ENCODE measurements at regions not wholly inside any gene's neighbourhood (a gene's known extent, or its start where the extent isn't known, plus 50 kb on each side); places are given as distances from the start of the nearest gene placed in this dataset.

- Histone ChIP-seq H3K9me3 (ENCODE audit: control insufficient read depth in 5 of 5, low read length in 5 of 5) (no peaks in the 10 kb centered on the region), H3K36me3 (ENCODE audit: control insufficient read depth in 5 of 5, insufficient read depth in 5 of 5, low read length in 5 of 5) (no peaks in the 10 kb centered on the region), H3K27me3 (ENCODE audit: control insufficient read depth in 5 of 5, insufficient read depth in 4 of 5, low read length in 5 of 5) (no peaks in the 10 kb centered on the region), H3K27ac (ENCODE audit: low read depth, low read length) (no peak overlapping the region), H3K9ac (ENCODE audit: low read length in 5 of 5) (no peak overlapping the region), H3K4me3 (ENCODE audit: low read depth in 1 of 5, low read length in 5 of 5) (no peak overlapping the region), H3K4me1 (ENCODE audit: control insufficient read depth in 5 of 5, insufficient read depth in 5 of 5, low read length in 5 of 5) (peaks cover 0 to 12% (median 3%) of the 10 kb centered on the region in 5 donors)
These were observed 110.7 kb upstream of the CTSC start for GRCh38 chr11:88448131-88448670.

GRCh38 chr11:88447281-88447680 is 109.7 kb upstream of the CTSC start:
- Histone ChIP-seq H3K4me1 (ENCODE audit: control insufficient read depth in 5 of 5, insufficient read depth in 5 of 5, low read length in 5 of 5) (peaks cover 0 to 12% (median 3%) of the 10 kb centered on the region in 5 donors), H3K9ac (ENCODE audit: low read length in 5 of 5) (no peak overlapping the region), H3K27ac (ENCODE audit: low read depth, low read length) (no peak overlapping the region), H3K27me3 (ENCODE audit: control insufficient read depth in 5 of 5, insufficient read depth in 4 of 5, low read length in 5 of 5) (no peaks in the 10 kb centered on the region), H3K9me3 (ENCODE audit: control insufficient read depth in 5 of 5, low read length in 5 of 5) (no peaks in the 10 kb centered on the region), H3K36me3 (ENCODE audit: control insufficient read depth in 5 of 5, insufficient read depth in 5 of 5, low read length in 5 of 5) (no peaks in the 10 kb centered on the region), H3K4me3 (ENCODE audit: low read depth in 1 of 5, low read length in 5 of 5) (no peak overlapping the region)

DNA sequence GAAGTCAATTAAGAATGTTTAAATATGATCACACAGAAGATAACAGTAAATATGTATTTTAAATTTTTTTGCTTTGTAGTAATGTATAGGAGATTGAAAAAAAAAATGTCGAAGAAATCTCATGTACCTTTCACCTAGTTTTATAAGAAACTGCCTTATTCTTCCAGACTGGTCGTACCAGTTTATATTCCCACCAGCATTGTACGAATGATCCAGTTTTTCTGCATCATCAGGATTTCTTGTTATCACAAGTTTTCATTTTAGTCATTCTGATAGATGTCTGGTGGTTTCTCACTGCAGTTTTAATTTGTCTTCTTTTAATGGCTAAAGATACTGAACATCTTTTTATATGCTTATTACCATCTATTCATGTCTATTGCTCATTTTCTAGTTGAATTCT is 101.8 kb upstream of the CTSC start:
- no peak overlapping the region for H3K27ac ChIP-seq (ENCODE audit: low read depth, low read length)
- H3K9me3 ChIP-seq (ENCODE audit: control insufficient read depth in 5 of 5, low read length in 5 of 5), result no peaks in the 10 kb centered on the region
- H3K36me3 ChIP-seq (ENCODE audit: control insufficient read depth in 5 of 5, insufficient read depth in 5 of 5, low read length in 5 of 5), result no peaks in the 10 kb centered on the region
- H3K4me3 ChIP-seq (ENCODE audit: low read depth in 1 of 5, low read length in 5 of 5), result no peak overlapping the region
- H3K4me1 ChIP-seq (ENCODE audit: control insufficient read depth in 5 of 5, insufficient read depth in 5 of 5, low read length in 5 of 5), result peaks cover 0 to under 1% (median 0%) of the 10 kb centered on the region in 5 donors
- H3K27me3 ChIP-seq (ENCODE audit: control insufficient read depth in 5 of 5, insufficient read depth in 4 of 5, low read length in 5 of 5), result no peaks in the 10 kb centered on the region
- no peak overlapping the region for H3K9ac ChIP-seq (ENCODE audit: low read length in 5 of 5)

GRCh38 chr11:88438721-88439120 is 101.2 kb upstream of the CTSC start:
- Histone ChIP-seq H3K9me3 (ENCODE audit: control insufficient read depth in 5 of 5, low read length in 5 of 5) (no peaks in the 10 kb centered on the region), H3K4me1 (ENCODE audit: control insufficient read depth in 5 of 5, insufficient read depth in 5 of 5, low read length in 5 of 5) (no peaks in the 10 kb centered on the region), H3K27ac (ENCODE audit: low read depth, low read length) (no peak overlapping the region), H3K36me3 (ENCODE audit: control insufficient read depth in 5 of 5, insufficient read depth in 5 of 5, low read length in 5 of 5) (no peaks in the 10 kb centered on the region), H3K9ac (ENCODE audit: low read length in 5 of 5) (no peak overlapping the region), H3K27me3 (ENCODE audit: control insufficient read depth in 5 of 5, insufficient read depth in 4 of 5, low read length in 5 of 5) (no peaks in the 10 kb centered on the region), H3K4me3 (ENCODE audit: low read depth in 1 of 5, low read length in 5 of 5) (no peak overlapping the region)

- Histone ChIP-seq H3K9me3 (ENCODE audit: control insufficient read depth in 5 of 5, low read length in 5 of 5) (no peaks in the 10 kb centered on the region), H3K27me3 (ENCODE audit: control insufficient read depth in 5 of 5, insufficient read depth in 4 of 5, low read length in 5 of 5) (no peaks in the 10 kb centered on the region), H3K4me3 (ENCODE audit: low read depth in 1 of 5, low read length in 5 of 5) (no peak overlapping the region), H3K4me1 (ENCODE audit: control insufficient read depth in 5 of 5, insufficient read depth in 5 of 5, low read length in 5 of 5) (no peaks in the 10 kb centered on the region), H3K9ac (ENCODE audit: low read length in 5 of 5) (no peak overlapping the region), H3K36me3 (ENCODE audit: control insufficient read depth in 5 of 5, insufficient read depth in 5 of 5, low read length in 5 of 5) (no peaks in the 10 kb centered on the region), H3K27ac (ENCODE audit: low read depth, low read length) (no peak overlapping the region)
These were observed 97.9 kb upstream of the CTSC start for GRCh38 chr11:88435415-88435814.

DNA sequence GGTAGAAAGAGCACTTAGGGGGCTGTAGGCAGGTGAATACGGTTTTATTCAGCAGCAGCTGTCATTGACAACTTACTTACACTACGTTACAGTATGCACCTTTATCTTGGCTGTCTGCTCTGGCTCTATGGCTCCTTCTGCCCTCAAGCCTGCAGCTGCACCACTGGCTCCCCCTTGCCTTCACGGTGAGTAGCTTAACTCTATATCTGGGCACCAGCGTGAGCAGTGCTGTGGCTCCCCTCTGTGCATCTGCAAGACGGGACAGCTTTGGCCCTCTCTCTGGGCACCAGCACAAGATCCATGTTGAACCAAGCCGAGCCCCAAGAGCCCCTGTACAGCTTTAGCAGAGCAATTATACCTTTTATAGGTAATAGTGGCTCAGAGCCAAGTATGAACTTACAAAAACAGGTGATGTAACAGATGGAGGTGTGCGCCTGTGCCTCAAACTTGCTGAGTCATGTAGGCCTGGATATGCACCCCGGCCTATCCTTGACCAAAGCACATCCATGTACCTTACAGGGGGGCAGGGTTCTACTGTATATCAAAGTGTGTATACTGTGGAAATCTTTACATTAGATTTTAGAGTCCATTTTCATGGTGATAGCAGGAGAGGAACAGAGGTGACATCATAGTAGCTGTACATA is 96.9 kb upstream of the CTSC start:
- no peaks in the 10 kb centered on the region for H3K9me3 ChIP-seq (ENCODE audit: control insufficient read depth in 5 of 5, low read length in 5 of 5)
- no peak overlapping the region for H3K4me3 ChIP-seq (ENCODE audit: low read depth in 1 of 5, low read length in 5 of 5)
- no peaks in the 10 kb centered on the region for H3K27me3 ChIP-seq (ENCODE audit: control insufficient read depth in 5 of 5, insufficient read depth in 4 of 5, low read length in 5 of 5)
- H3K4me1 ChIP-seq (ENCODE audit: control insufficient read depth in 5 of 5, insufficient read depth in 5 of 5, low read length in 5 of 5), result no peaks in the 10 kb centered on the region
- H3K27ac ChIP-seq (ENCODE audit: low read depth, low read length), result no peak overlapping the region
- no peak overlapping the region for H3K9ac ChIP-seq (ENCODE audit: low read length in 5 of 5)
- H3K36me3 ChIP-seq (ENCODE audit: control insufficient read depth in 5 of 5, insufficient read depth in 5 of 5, low read length in 5 of 5), result no peaks in the 10 kb centered on the region

- H3K9me3 ChIP-seq (ENCODE audit: control insufficient read depth in 5 of 5, low read length in 5 of 5), result no peaks in the 10 kb centered on the region
- H3K4me3 ChIP-seq (ENCODE audit: low read depth in 1 of 5, low read length in 5 of 5), result no peak overlapping the region
- H3K27me3 ChIP-seq (ENCODE audit: control insufficient read depth in 5 of 5, insufficient read depth in 4 of 5, low read length in 5 of 5), result no peaks in the 10 kb centered on the region
- no peaks in the 10 kb centered on the region for H3K36me3 ChIP-seq (ENCODE audit: control insufficient read depth in 5 of 5, insufficient read depth in 5 of 5, low read length in 5 of 5)
- H3K4me1 ChIP-seq (ENCODE audit: control insufficient read depth in 5 of 5, insufficient read depth in 5 of 5, low read length in 5 of 5), result no peaks in the 10 kb centered on the region
- no peak overlapping the region for H3K27ac ChIP-seq (ENCODE audit: low read depth, low read length)
- no peak overlapping the region for H3K9ac ChIP-seq (ENCODE audit: low read length in 5 of 5)
These were observed 96.1 kb upstream of the CTSC start for GRCh38 chr11:88433536-88434230.

- no peaks in the 10 kb centered on the region for H3K36me3 ChIP-seq (ENCODE audit: control insufficient read depth in 5 of 5, insufficient read depth in 5 of 5, low read length in 5 of 5)
- no peaks in the 10 kb centered on the region for H3K9me3 ChIP-seq (ENCODE audit: control insufficient read depth in 5 of 5, low read length in 5 of 5)
- no peak overlapping the region for H3K27ac ChIP-seq (ENCODE audit: low read depth, low read length)
- no peak overlapping the region for H3K4me3 ChIP-seq (ENCODE audit: low read depth in 1 of 5, low read length in 5 of 5)
- H3K27me3 ChIP-seq (ENCODE audit: control insufficient read depth in 5 of 5, insufficient read depth in 4 of 5, low read length in 5 of 5), result no peaks in the 10 kb centered on the region
- no peak overlapping the region for H3K9ac ChIP-seq (ENCODE audit: low read length in 5 of 5)
- H3K4me1 ChIP-seq (ENCODE audit: control insufficient read depth in 5 of 5, insufficient read depth in 5 of 5, low read length in 5 of 5), result no peaks in the 10 kb centered on the region
These were observed 94.3 kb upstream of the CTSC start for GRCh38 chr11:88431675-88432341.

DNA sequence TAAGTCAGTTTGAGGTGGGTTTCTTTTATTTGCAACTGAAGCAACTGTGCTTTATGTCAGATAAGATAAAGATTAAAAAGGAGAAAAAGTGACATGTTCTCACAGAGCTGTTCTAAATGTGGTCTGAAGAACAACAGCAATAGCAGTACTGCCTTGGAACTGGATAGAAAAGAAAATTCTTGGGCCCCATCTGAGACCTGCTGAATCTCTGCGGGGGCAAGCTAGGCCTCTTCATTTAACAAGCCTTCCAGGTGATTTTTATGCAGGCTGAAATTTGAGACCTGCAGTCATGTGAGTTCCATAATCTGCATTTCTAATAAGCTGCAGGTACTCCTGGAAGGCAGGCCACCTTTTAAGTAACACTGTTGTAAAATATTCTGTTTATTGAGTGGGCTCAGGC is 91.4 kb upstream of the CTSC start:
- no peak overlapping the region for H3K27ac ChIP-seq (ENCODE audit: low read depth, low read length)
- no peaks in the 10 kb centered on the region for H3K27me3 ChIP-seq (ENCODE audit: control insufficient read depth in 5 of 5, insufficient read depth in 4 of 5, low read length in 5 of 5)
- H3K36me3 ChIP-seq (ENCODE audit: control insufficient read depth in 5 of 5, insufficient read depth in 5 of 5, low read length in 5 of 5), result no peaks in the 10 kb centered on the region
- no peak overlapping the region for H3K9ac ChIP-seq (ENCODE audit: low read length in 5 of 5)
- H3K4me3 ChIP-seq (ENCODE audit: low read depth in 1 of 5, low read length in 5 of 5), result no peak overlapping the region
- H3K9me3 ChIP-seq (ENCODE audit: control insufficient read depth in 5 of 5, low read length in 5 of 5), result no peaks in the 10 kb centered on the region
- H3K4me1 ChIP-seq (ENCODE audit: control insufficient read depth in 5 of 5, insufficient read depth in 5 of 5, low read length in 5 of 5), result peaks cover 0 to 9% (median 7%) of the 10 kb centered on the region in 5 donors

- H3K36me3 ChIP-seq (ENCODE audit: control insufficient read depth in 5 of 5, insufficient read depth in 5 of 5, low read length in 5 of 5), result no peaks in the 10 kb centered on the region
- H3K27me3 ChIP-seq (ENCODE audit: control insufficient read depth in 5 of 5, insufficient read depth in 4 of 5, low read length in 5 of 5), result no peaks in the 10 kb centered on the region
- H3K4me3 ChIP-seq (ENCODE audit: low read depth in 1 of 5, low read length in 5 of 5), result no peak overlapping the region
- peaks cover 0 to 9% (median 7%) of the 10 kb centered on the region in 5 donors for H3K4me1 ChIP-seq (ENCODE audit: control insufficient read depth in 5 of 5, insufficient read depth in 5 of 5, low read length in 5 of 5)
- no peak overlapping the region for H3K9ac ChIP-seq (ENCODE audit: low read length in 5 of 5)
- no peak overlapping the region for H3K27ac ChIP-seq (ENCODE audit: low read depth, low read length)
- H3K9me3 ChIP-seq (ENCODE audit: control insufficient read depth in 5 of 5, low read length in 5 of 5), result no peaks in the 10 kb centered on the region
These were observed 90.2 kb upstream of the CTSC start for GRCh38 chr11:88427719-88428118.
